ENCODE measurements at regions not wholly inside any gene's neighbourhood (a gene's known extent, or its start where the extent isn't known, plus 50 kb on each side); places are given as distances from the start of the nearest gene placed in this dataset.

GRCh38 chr2:18708203-18708715 is 118.9 kb upstream of the NT5C1B start:
- no peak for TF ChIP-seq ZFP1 (CRISPR knock-in tag; IDR thresholded peaks at IDR 0.05)
- no peak for TF ChIP-seq NR2C1 (IDR thresholded peaks at IDR 0.05)
- TF ChIP-seq NR2C1 (tag; IDR thresholded peaks at IDR 0.05): no peak
- TF ChIP-seq SREBF2 (CRISPR knock-in tag; IDR thresholded peaks at IDR 0.05): no peak
- TF ChIP-seq CTCF (IDR thresholded peaks at IDR 0.05 in 2 of 3, conservative IDR thresholded peaks at IDR 0.05 in 1 of 3; ENCODE audit: insufficient read depth in 2 of 3, low read depth in 1 of 3, low read length in 3 of 3): no peak
- no peak for TF ChIP-seq CBX8 (IDR thresholded peaks at IDR 0.05; ENCODE audit: borderline replicate concordance, extremely low read depth, low read depth, low read length, poor library complexity, severe bottlenecking)
- TF ChIP-seq SMC3 (conservative IDR thresholded peaks at IDR 0.05; ENCODE audit: insufficient read depth, low read depth, low read length): no peak
- no peak for TF ChIP-seq TAF1 (IDR thresholded peaks at IDR 0.05; ENCODE audit: control insufficient read depth, extremely low read depth, insufficient read depth, low read length, severe bottlenecking)
- no peak for TF ChIP-seq ZNF561 (CRISPR knock-in tag; conservative IDR thresholded peaks at IDR 0.05)
